ENCODE measurements at regions not wholly inside any gene's neighbourhood (a gene's known extent, or its start where the extent isn't known, plus 50 kb on each side); places are given as distances from the start of the nearest gene placed in this dataset.

GRCh38 chrX:113408843-113409242, 568.2 kb upstream of the AMOT start:
- H3K4me3 ChIP-seq (ENCODE audit: low read depth, low read length): no peak overlapping the region
- no peak for DNase-seq (ENCODE audit: low read depth)
- no peak for TF ChIP-seq CTCF (IDR thresholded peaks at IDR 0.05; ENCODE audit: control insufficient read depth, extremely low read depth, insufficient read depth)

GRCh38 chrX:113400193-113400704, 559.6 kb upstream of the AMOT start:
- H3K4me3 ChIP-seq (ENCODE audit: low read depth, low read length): no peak overlapping the region
- DNase-seq (ENCODE audit: low read depth): no peak

GRCh38 chrX:113399506-113400192, 559.0 kb upstream of the AMOT start:
- TF ChIP-seq CTCF (IDR thresholded peaks at IDR 0.05; ENCODE audit: control insufficient read depth, extremely low read depth, insufficient read depth): no peak
- DNase-seq (ENCODE audit: low read depth): no peak
- no peak overlapping the region for H3K4me3 ChIP-seq (ENCODE audit: low read depth, low read length)

More at GRCh38 chrX:113400193-113400704, 559.6 kb upstream of the AMOT start:
- no peak for TF ChIP-seq CTCF (IDR thresholded peaks at IDR 0.05; ENCODE audit: control insufficient read depth, extremely low read depth, insufficient read depth)

GRCh38 chrX:113392355-113392754, 551.7 kb upstream of the AMOT start:
- no peak for DNase-seq (ENCODE audit: low read depth)
- no peak for TF ChIP-seq CTCF (IDR thresholded peaks at IDR 0.05; ENCODE audit: control insufficient read depth, extremely low read depth, insufficient read depth)
- H3K4me3 ChIP-seq (ENCODE audit: low read depth, low read length): no peak overlapping the region

- no peak overlapping the region for H3K4me3 ChIP-seq (ENCODE audit: low read depth, low read length)
- TF ChIP-seq CTCF (IDR thresholded peaks at IDR 0.05; ENCODE audit: control insufficient read depth, extremely low read depth, insufficient read depth): no peak
- DNase-seq (ENCODE audit: low read depth): no peak
Measured at GRCh38 chrX:113391875-113392274, 551.2 kb upstream of the AMOT start.

GRCh38 chrX:113390531-113390930, 549.9 kb upstream of the AMOT start:
- no peak for DNase-seq (ENCODE audit: low read depth)
- no peak for TF ChIP-seq CTCF (IDR thresholded peaks at IDR 0.05; ENCODE audit: control insufficient read depth, extremely low read depth, insufficient read depth)
- no peak overlapping the region for H3K4me3 ChIP-seq (ENCODE audit: low read depth, low read length)

- no peak for DNase-seq (ENCODE audit: low read depth)
- H3K4me3 ChIP-seq (ENCODE audit: low read depth, low read length): no peak overlapping the region
- TF ChIP-seq CTCF (IDR thresholded peaks at IDR 0.05; ENCODE audit: control insufficient read depth, extremely low read depth, insufficient read depth): no peak
Measured at GRCh38 chrX:113389846-113390245, 549.2 kb upstream of the AMOT start.

Data from LNCaP clone FGC (cell line).